ENCODE measurements at regions not wholly inside any gene's neighbourhood (a gene's known extent, or its start where the extent isn't known, plus 50 kb on each side); places are given as distances from the start of the nearest gene placed in this dataset.
A peak's percentile ranks its signal among the peaks of the same experiment; 100 is the strongest.

DNA sequence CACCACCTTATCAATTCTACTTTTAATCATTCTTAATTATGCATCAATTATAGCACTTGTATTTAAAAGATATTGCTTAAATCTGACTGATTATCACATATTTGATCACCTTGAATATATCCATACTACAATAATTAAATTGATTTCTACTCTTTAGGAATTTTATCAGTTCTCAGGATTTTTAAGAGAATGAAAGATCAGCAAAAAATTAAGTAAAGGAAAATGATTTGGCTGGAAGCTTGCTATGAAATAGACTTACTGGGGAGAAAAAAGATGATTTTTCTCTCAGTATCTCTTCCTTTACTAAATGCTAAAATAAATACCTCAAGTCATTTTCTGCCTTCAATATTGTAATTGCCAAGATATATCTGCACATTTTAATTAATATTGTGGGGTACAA lies 848.6 kb downstream of the LTN1 start:
- Histone ChIP-seq H3K9ac (ENCODE audit: insufficient read depth, low read length, poor library complexity, severe bottlenecking) (no peak overlapping the region), H4K20me1 (ENCODE audit: insufficient read depth, low read length) (no peaks in the 10 kb centered on the region), H3K4me2 (replicated peaks; ENCODE audit: extremely low read depth, low read length, poor library complexity, severe bottlenecking) (no peak overlapping the region), H3K9me3 (replicated peaks in 1 of 2; ENCODE audit: control insufficient read depth in 1 of 2, insufficient read depth in 1 of 2, low read length in 2 of 2) (peaks cover 0 to 7% of the 10 kb centered on the region in 2 donors), H3K27ac (ENCODE audit: low read depth in 1 of 2, low read length in 2 of 2) (no peak overlapping the region), H3K27me3 (ENCODE audit: control insufficient read depth in 2 of 2, insufficient read depth in 2 of 2, low read length in 2 of 2) (no peaks in the 10 kb centered on the region), H3K4me1 (ENCODE audit: control insufficient read depth in 1 of 2, insufficient read depth in 2 of 2, low read length in 2 of 2) (peaks cover 12 to 13% of the 10 kb centered on the region in 2 donors), H3K79me2 (ENCODE audit: insufficient read depth, low read length) (no peaks in the 10 kb centered on the region), H3K4me3 (replicated peaks in 1 of 3; ENCODE audit: low read depth in 2 of 3, low read length in 3 of 3) (no peak overlapping the region), H3K36me3 (replicated peaks in 1 of 2; ENCODE audit: control insufficient read depth in 1 of 2, insufficient read depth in 2 of 2, low read length in 2 of 2) (no peaks in the 10 kb centered on the region), H2AFZ (ENCODE audit: insufficient read depth, low read depth, low read length, poor library complexity, severe bottlenecking) (no peak overlapping the region)
- Mint-ChIP-seq H3K36me3 (no peaks in the 10 kb centered on the region), H3K9me3 (peaks cover 0 to 4% (median 2%) of the 10 kb centered on the region in 7 donors), H3K4me1 (peaks cover 11% of the 10 kb centered on the region), H3K4me3 (no peak overlapping the region), H3K27ac (no peak overlapping the region), H3K27me3 (ENCODE audit: low read depth in 3 of 3) (no peaks in the 10 kb centered on the region)
- intact Hi-C loops (cut with micrococcal nuclease) = no loop called here
- TF ChIP-seq CTCF (IDR thresholded peaks at IDR 0.05) = no peak
- no peak for DNase-seq

- Histone ChIP-seq H2AFZ (ENCODE audit: insufficient read depth, low read depth, low read length, poor library complexity, severe bottlenecking) (no peak overlapping the region), H3K4me2 (replicated peaks; ENCODE audit: extremely low read depth, low read length, poor library complexity, severe bottlenecking) (no peak overlapping the region), H3K9me3 (replicated peaks in 1 of 2; ENCODE audit: control insufficient read depth in 1 of 2, insufficient read depth in 1 of 2, low read length in 2 of 2) (peaks cover 0 to 8% of the 10 kb centered on the region in 2 donors), H3K79me2 (ENCODE audit: insufficient read depth, low read length) (no peaks in the 10 kb centered on the region), H3K36me3 (replicated peaks in 1 of 2; ENCODE audit: control insufficient read depth in 1 of 2, insufficient read depth in 2 of 2, low read length in 2 of 2) (no peaks in the 10 kb centered on the region), H3K27ac (ENCODE audit: low read depth in 1 of 2, low read length in 2 of 2) (peak overlapping the region in 1 of 2 donors; percentile 65), H3K9ac (ENCODE audit: insufficient read depth, low read length, poor library complexity, severe bottlenecking) (no peak overlapping the region), H3K4me1 (ENCODE audit: control insufficient read depth in 1 of 2, insufficient read depth in 2 of 2, low read length in 2 of 2) (peaks cover 12 to 13% of the 10 kb centered on the region in 2 donors), H3K27me3 (ENCODE audit: control insufficient read depth in 2 of 2, insufficient read depth in 2 of 2, low read length in 2 of 2) (no peaks in the 10 kb centered on the region), H3K4me3 (replicated peaks in 1 of 3; ENCODE audit: low read depth in 2 of 3, low read length in 3 of 3) (no peak overlapping the region), H4K20me1 (ENCODE audit: insufficient read depth, low read length) (no peaks in the 10 kb centered on the region)
- no peaks in the 10 kb centered on the region for H3K36me3 Mint-ChIP-seq
- no peaks in the 10 kb centered on the region for H3K27me3 Mint-ChIP-seq (ENCODE audit: low read depth in 3 of 3)
- peaks cover 11% of the 10 kb centered on the region for H3K4me1 Mint-ChIP-seq
- peak; percentile 76 to 90 (median 76) for DNase-seq
- no peak overlapping the region for H3K4me3 Mint-ChIP-seq
- H3K9me3 Mint-ChIP-seq = peaks cover 0 to 5% (median 2%) of the 10 kb centered on the region in 7 donors
- peak overlapping the region in 6 of 7 donors; percentile 8 to 88 (median 62) for H3K27ac Mint-ChIP-seq
- intact Hi-C loops (cut with micrococcal nuclease) = no loop called here
- no peak for TF ChIP-seq CTCF (IDR thresholded peaks at IDR 0.05)
Measured at GRCh38 chr21:28142697-28143096, 850.0 kb downstream of the LTN1 start.
